ENCODE measurements at regions not wholly inside any gene's neighbourhood (a gene's known extent, or its start where the extent isn't known, plus 50 kb on each side); places are given as distances from the start of the nearest gene placed in this dataset.

GRCh38 chr17:14016858-14017257, 52.4 kb upstream of the COX10 start:
- ATAC-seq (ENCODE audit: low FRiP score): no peak
- no peak for DNase-seq
- Histone ChIP-seq H3K27ac (ENCODE audit: low read depth in 1 of 2, low read length in 2 of 2) (no peak overlapping the region), H3K36me3 (ENCODE audit: control insufficient read depth in 1 of 2, insufficient read depth in 2 of 2, low read length in 1 of 2) (no peaks in the 10 kb centered on the region), H3K4me3 (ENCODE audit: low read length in 2 of 2) (no peak overlapping the region), H3K27me3 (ENCODE audit: control insufficient read depth in 1 of 2, insufficient read depth in 2 of 2, low read length in 1 of 2) (no peaks in the 10 kb centered on the region), H3K4me1 (ENCODE audit: control insufficient read depth in 1 of 2, insufficient read depth in 2 of 2, low read length in 2 of 2) (peaks cover 1 to 3% of the 10 kb centered on the region in 2 donors), H3K9me3 (ENCODE audit: control insufficient read depth, low read length) (no peaks in the 10 kb centered on the region)
- WGBS, 2 donors: 84% methylated on average over 3 of the region's 3 CpGs
- intact Hi-C loops (cut with DNase I): loop anchor here in 1 of 2 donors (10.0 kb wide), 1 partner anchor 72 kb away; no protein-coding TSS in a partner anchor

- no peak overlapping the region for H3K4me3 ChIP-seq (ENCODE audit: low read length in 2 of 2)
- ATAC-seq (ENCODE audit: low FRiP score) (no peak), DNase-seq (no peak)
- intact Hi-C loops (cut with DNase I): loop anchor here in 1 of 2 donors (10.0 kb wide), 1 partner anchor 75 kb away; no protein-coding TSS in a partner anchor
- peaks cover 1 to 2% of the 10 kb centered on the region in 2 donors for H3K4me1 ChIP-seq (ENCODE audit: control insufficient read depth in 1 of 2, insufficient read depth in 2 of 2, low read length in 2 of 2)
- H3K27ac ChIP-seq (ENCODE audit: low read depth in 1 of 2, low read length in 2 of 2): no peak overlapping the region
- no peaks in the 10 kb centered on the region for H3K27me3 ChIP-seq (ENCODE audit: control insufficient read depth in 1 of 2, insufficient read depth in 2 of 2, low read length in 1 of 2)
- no peaks in the 10 kb centered on the region for H3K9me3 ChIP-seq (ENCODE audit: control insufficient read depth, low read length)
- 60 to 80% methylated on average over 9 of the region's 9 CpGs for WGBS, 2 donors
- no peaks in the 10 kb centered on the region for H3K36me3 ChIP-seq (ENCODE audit: control insufficient read depth in 1 of 2, insufficient read depth in 2 of 2, low read length in 1 of 2)
Observed at GRCh38 chr17:14019186-14019956, 49.9 kb upstream of the COX10 start.

Data from aorta (tissue), 5 donors.